Activated naive CD4-positive, alpha-beta T cell treated with anti-CD3 and anti-CD28 coated beads, Interleukin-2, amount 10 ng/mL, durations not matched to agents 7 days and 5 days (primary cell): ENCODE measurements at regions not wholly inside any gene's neighbourhood (a gene's known extent, or its start where the extent isn't known, plus 50 kb on each side); places are given as distances from the start of the nearest gene placed in this dataset.
"Not testable (repeated sequence)": the region's sequence is repeated elsewhere in the genome, so short reads cannot be mapped to it uniquely, and the experiment has no call there.

Experiments
- CTCF ChIA-PET: fragments of 350-600 bp; sonication (Branson Sonifier 250); formaldehyde crosslinking; loops from one replicate; lab custom pipeline; 2021; ENCODE audit warnings: antibody characterized with exemption; lab: Charles Lee
- DNase-seq: peaks from one replicate; pipeline ENCODE4 v3.0.0-alpha.2; 2020
- H3K27ac Mint-ChIP-seq: one replicate; pipeline ENCODE4 v1.8.0; 2021; ENCODE audit warnings: mild to moderate bottlenecking, moderate library complexity, mixed read lengths
- H3K27me3 Mint-ChIP-seq: one replicate; pipeline ENCODE4 v1.8.0; 2021; ENCODE audit warnings: mild to moderate bottlenecking, mixed read lengths
- H3K36me3 Mint-ChIP-seq: one replicate; pipeline ENCODE4 v1.8.0; 2021; ENCODE audit warnings: mixed read lengths
- H3K4me1 Mint-ChIP-seq: one replicate; pipeline ENCODE4 v1.8.0; 2021; ENCODE audit warnings: mixed read lengths
- H3K4me3 Mint-ChIP-seq: one replicate; pipeline ENCODE4 v1.8.0; 2021; ENCODE audit warnings: mild to moderate bottlenecking, moderate library complexity, mixed read lengths
- H3K9me3 Mint-ChIP-seq: one replicate; pipeline ENCODE4 v1.8.0; 2021; ENCODE audit warnings: mixed read lengths

- CTCF ChIA-PET, result no interaction called here
- no peak for DNase-seq
- H3K4me1 Mint-ChIP-seq, result no peaks in the 10 kb centered on the region
- H3K4me3 Mint-ChIP-seq, result no peak overlapping the region
- no peaks in the 10 kb centered on the region for H3K27me3 Mint-ChIP-seq
- peaks cover 2% of the 10 kb centered on the region for H3K9me3 Mint-ChIP-seq
- H3K36me3 Mint-ChIP-seq, result no peaks in the 10 kb centered on the region
- no peak overlapping the region for H3K27ac Mint-ChIP-seq
Observed at GRCh38 chr11:71137376-71137775, 115.0 kb downstream of the SHANK2 start.

GRCh38 chr11:71136095-71136845 is 116.1 kb downstream of the SHANK2 start:
- H3K27me3 Mint-ChIP-seq, result no peaks in the 10 kb centered on the region
- no peaks in the 10 kb centered on the region for H3K36me3 Mint-ChIP-seq
- H3K27ac Mint-ChIP-seq, result no peak overlapping the region
- H3K4me3 Mint-ChIP-seq, result no peak overlapping the region
- no peak for DNase-seq
- H3K4me1 Mint-ChIP-seq, result no peaks in the 10 kb centered on the region
- CTCF ChIA-PET, result interaction anchor here (0.6 kb wide), 1 partner anchor 1945 kb away, joined by 3 read pairs; no protein-coding TSS in a partner anchor
- peaks cover 2% of the 10 kb centered on the region for H3K9me3 Mint-ChIP-seq

GRCh38 chr11:71135112-71135511 is 117.3 kb downstream of the SHANK2 start:
- DNase-seq, result no peak
- Mint-ChIP-seq H3K27ac (no peak overlapping the region), H3K36me3 (no peaks in the 10 kb centered on the region), H3K4me1 (no peaks in the 10 kb centered on the region), H3K4me3 (no peak overlapping the region), H3K9me3 (peaks cover 2% of the 10 kb centered on the region), H3K27me3 (no peaks in the 10 kb centered on the region)
- CTCF ChIA-PET, result no interaction called here

- H3K4me1 Mint-ChIP-seq, result no peaks in the 10 kb centered on the region
- H3K27me3 Mint-ChIP-seq, result no peaks in the 10 kb centered on the region
- no peak overlapping the region for H3K4me3 Mint-ChIP-seq
- no peak overlapping the region for H3K27ac Mint-ChIP-seq
- H3K36me3 Mint-ChIP-seq, result no peaks in the 10 kb centered on the region
- H3K9me3 Mint-ChIP-seq, result peaks cover 2% of the 10 kb centered on the region
- DNase-seq, result no peak
- CTCF ChIA-PET, result no interaction called here
Observed at GRCh38 chr11:71133946-71134345, 118.4 kb downstream of the SHANK2 start.

- no peak overlapping the region for H3K27ac Mint-ChIP-seq
- no peak for DNase-seq
- no peak overlapping the region for H3K4me3 Mint-ChIP-seq
- peaks cover 2% of the 10 kb centered on the region for H3K9me3 Mint-ChIP-seq
- CTCF ChIA-PET, result no interaction called here
- H3K36me3 Mint-ChIP-seq, result no peaks in the 10 kb centered on the region
- H3K4me1 Mint-ChIP-seq, result no peaks in the 10 kb centered on the region
- H3K27me3 Mint-ChIP-seq, result no peaks in the 10 kb centered on the region
Observed at GRCh38 chr11:71131861-71132260, 120.5 kb downstream of the SHANK2 start.

GRCh38 chr11:71130106-71130505 is 122.3 kb downstream of the SHANK2 start:
- H3K4me3 Mint-ChIP-seq, result no peak overlapping the region
- H3K27me3 Mint-ChIP-seq, result no peaks in the 10 kb centered on the region
- H3K27ac Mint-ChIP-seq, result no peak overlapping the region
- H3K36me3 Mint-ChIP-seq, result no peaks in the 10 kb centered on the region
- DNase-seq, result no peak
- no peaks in the 10 kb centered on the region for H3K4me1 Mint-ChIP-seq
- H3K9me3 Mint-ChIP-seq, result peaks cover 2% of the 10 kb centered on the region
- CTCF ChIA-PET, result no interaction called here

GRCh38 chr11:71129624-71130023 is 122.8 kb downstream of the SHANK2 start:
- Mint-ChIP-seq H3K4me3 (no peak overlapping the region), H3K4me1 (no peaks in the 10 kb centered on the region), H3K27me3 (no peaks in the 10 kb centered on the region), H3K36me3 (no peaks in the 10 kb centered on the region), H3K9me3 (peaks cover 4% of the 10 kb centered on the region), H3K27ac (no peak overlapping the region)
- CTCF ChIA-PET, result no interaction called here
- no peak for DNase-seq

- Mint-ChIP-seq H3K27ac (no peak overlapping the region), H3K27me3 (no peaks in the 10 kb centered on the region), H3K4me3 (no peak overlapping the region), H3K36me3 (no peaks in the 10 kb centered on the region), H3K9me3 (peaks cover 4% of the 10 kb centered on the region), H3K4me1 (no peaks in the 10 kb centered on the region)
- CTCF ChIA-PET, result no interaction called here
- no peak for DNase-seq
Observed at GRCh38 chr11:71127806-71128205, 124.6 kb downstream of the SHANK2 start.

GRCh38 chr11:71126401-71126800 is 126.0 kb downstream of the SHANK2 start:
- CTCF ChIA-PET, H3K27me3 Mint-ChIP-seq, H3K4me3 Mint-ChIP-seq, H3K36me3 Mint-ChIP-seq, H3K27ac Mint-ChIP-seq, H3K4me1 Mint-ChIP-seq, DNase-seq, H3K9me3 Mint-ChIP-seq: not testable (repeated sequence)

GRCh38 chr11:71125150-71125549 is 127.2 kb downstream of the SHANK2 start:
- H3K4me3 Mint-ChIP-seq, result no peak overlapping the region
- H3K27me3 Mint-ChIP-seq, result peaks cover 6% of the 10 kb centered on the region
- peaks cover 4% of the 10 kb centered on the region for H3K9me3 Mint-ChIP-seq
- no peak overlapping the region for H3K27ac Mint-ChIP-seq
- CTCF ChIA-PET, result no interaction called here
- no peak for DNase-seq
- no peaks in the 10 kb centered on the region for H3K4me1 Mint-ChIP-seq
- H3K36me3 Mint-ChIP-seq, result no peaks in the 10 kb centered on the region

- CTCF ChIA-PET, result no interaction called here
- Mint-ChIP-seq H3K27ac (no peak overlapping the region), H3K27me3 (peaks cover 6% of the 10 kb centered on the region), H3K9me3 (peaks cover 4% of the 10 kb centered on the region), H3K4me1 (no peaks in the 10 kb centered on the region), H3K36me3 (no peaks in the 10 kb centered on the region), H3K4me3 (no peak overlapping the region)
- no peak for DNase-seq
Observed at GRCh38 chr11:71124127-71124526, 128.2 kb downstream of the SHANK2 start.

GRCh38 chr11:71120471-71120896 is 131.9 kb downstream of the SHANK2 start:
- CTCF ChIA-PET, result no interaction called here
- H3K36me3 Mint-ChIP-seq, result no peaks in the 10 kb centered on the region
- no peaks in the 10 kb centered on the region for H3K4me1 Mint-ChIP-seq
- peaks cover 4% of the 10 kb centered on the region for H3K9me3 Mint-ChIP-seq
- no peak overlapping the region for H3K4me3 Mint-ChIP-seq
- H3K27me3 Mint-ChIP-seq, result peaks cover 6% of the 10 kb centered on the region
- no peak for DNase-seq
- no peak overlapping the region for H3K27ac Mint-ChIP-seq

- no peak for DNase-seq
- Mint-ChIP-seq H3K27ac (no peak overlapping the region), H3K9me3 (peaks cover 2% of the 10 kb centered on the region), H3K4me1 (no peaks in the 10 kb centered on the region), H3K27me3 (peaks cover 6% of the 10 kb centered on the region), H3K4me3 (no peak overlapping the region), H3K36me3 (no peaks in the 10 kb centered on the region)
- CTCF ChIA-PET, result no interaction called here
Observed at GRCh38 chr11:71119656-71120269, 132.6 kb downstream of the SHANK2 start.

GRCh38 chr11:71118671-71119250 is 133.6 kb downstream of the SHANK2 start:
- Mint-ChIP-seq H3K4me3 (no peak overlapping the region), H3K9me3 (no peaks in the 10 kb centered on the region), H3K27me3 (peaks cover 6% of the 10 kb centered on the region), H3K4me1 (no peaks in the 10 kb centered on the region), H3K27ac (no peak overlapping the region), H3K36me3 (no peaks in the 10 kb centered on the region)
- DNase-seq, result no peak
- CTCF ChIA-PET, result no interaction called here

GRCh38 chr11:71117311-71117710 is 135.1 kb downstream of the SHANK2 start:
- DNase-seq, result no peak
- no peaks in the 10 kb centered on the region for H3K9me3 Mint-ChIP-seq
- H3K27ac Mint-ChIP-seq, result no peak overlapping the region
- H3K4me3 Mint-ChIP-seq, result no peak overlapping the region
- H3K4me1 Mint-ChIP-seq, result no peaks in the 10 kb centered on the region
- CTCF ChIA-PET, result no interaction called here
- H3K36me3 Mint-ChIP-seq, result no peaks in the 10 kb centered on the region
- H3K27me3 Mint-ChIP-seq, result peaks cover 13% of the 10 kb centered on the region
